ENCODE measurements at regions not wholly inside any gene's neighbourhood (a gene's known extent, or its start where the extent isn't known, plus 50 kb on each side); places are given as distances from the start of the nearest gene placed in this dataset.

DNA sequence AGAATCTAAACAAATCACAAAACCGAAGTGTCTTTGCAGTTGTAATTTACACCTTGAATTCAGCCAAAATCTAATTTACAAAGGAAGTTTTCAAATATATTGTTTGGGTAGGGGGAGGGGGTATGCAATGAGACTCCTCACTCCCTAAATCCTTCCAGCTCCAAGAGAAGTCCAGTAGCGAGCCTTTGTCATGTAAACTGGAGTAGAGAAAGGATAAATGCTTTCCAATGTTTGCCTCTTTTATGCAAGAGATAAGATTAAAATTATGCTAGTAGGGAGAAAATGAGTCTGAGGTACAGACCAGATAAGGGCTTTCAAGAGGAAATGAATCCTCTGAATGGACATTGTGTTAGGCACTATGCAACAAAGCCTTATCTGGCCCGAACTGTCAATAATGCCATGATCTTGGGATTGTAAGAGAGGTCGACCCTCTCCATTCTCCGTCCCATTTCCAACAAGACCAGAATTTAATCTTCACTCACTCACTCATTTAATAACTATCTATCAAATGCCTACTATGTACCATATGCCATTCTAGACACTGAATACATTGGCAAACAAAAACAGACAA lies 199.2 kb downstream of the LACC1 start:
- peak in 1 of 2 experiments; percentile 17 for DNase-seq (ENCODE audit: low read depth in 1 of 2, low spot score in 2 of 2)
- ChIA-PET CTCF (ENCODE audit: partially characterized antibody) (no interaction called here), POLR2A (ENCODE audit: partially characterized antibody) (interaction anchor here (1.2 to 1.3 kb wide), 2 partner anchors 99 to 356 kb away, joined by 3 to 4 read pairs; no protein-coding TSS in a partner anchor)
- Histone ChIP-seq H2BK5ac (ENCODE audit: low read depth, low read length) (no peak overlapping the region), H3K14ac (ENCODE audit: insufficient read length) (no peak overlapping the region), H3K27ac (ENCODE audit: low read depth, low read length) (peak overlapping the region; percentile 45; the same call in 1 of the 2 replicates), H2AK5ac (ENCODE audit: low read depth, low read length) (no peak overlapping the region), H3K4me2 (ENCODE audit: insufficient read depth in 1 of 2, low read depth in 2 of 2, low read length in 2 of 2) (peak overlapping the region; percentile 45 to 61), H3K4me1 (replicated peaks in 1 of 4; ENCODE audit: control insufficient read depth in 3 of 4, insufficient read depth in 4 of 4, low read length in 3 of 4) (peaks cover 0 to 14% (median 6%) of the 10 kb centered on the region in 4 experiments; a peak in 4 of 7 replicates), H2BK20ac (ENCODE audit: low read length) (no peak overlapping the region), H4K5ac (ENCODE audit: insufficient read length, low read depth, low read length) (peak overlapping the region; percentile 89), H3K23ac (ENCODE audit: insufficient read length) (no peak overlapping the region), H4K8ac (ENCODE audit: extremely low read depth, insufficient read depth, low read length) (no peak overlapping the region), H3K27me3 (replicated peaks in 1 of 4; ENCODE audit: control insufficient read depth in 3 of 4, extremely low read depth in 1 of 4, insufficient read depth in 3 of 4, low read length in 3 of 4) (no peaks in the 10 kb centered on the region), H3K36me3 (ENCODE audit: control insufficient read depth in 2 of 4, insufficient read depth in 4 of 4, low read length in 3 of 4) (no peaks in the 10 kb centered on the region; a peak in 1 of 8 replicates), H2AFZ (ENCODE audit: low read length) (peak overlapping the region; percentile 52; the same call in 1 of the 2 replicates), H4K91ac (replicated peaks; ENCODE audit: insufficient read length, low read length) (no peak overlapping the region), H3K79me1 (ENCODE audit: low read depth, low read length) (no peaks in the 10 kb centered on the region), H3K23me2 (ENCODE audit: low read depth, low read length) (no peaks in the 10 kb centered on the region), H3K18ac (ENCODE audit: extremely low read depth, low read length) (no peak overlapping the region; the same call in 1 of the 2 replicates), H2BK12ac (ENCODE audit: low read depth, low read length) (no peak overlapping the region), H3K56ac (replicated peaks; ENCODE audit: insufficient read length, low read depth, low read length) (no peak overlapping the region), H3K9ac (replicated peaks in 1 of 4; ENCODE audit: extremely low read depth in 1 of 4, low read depth in 3 of 4, low read length in 3 of 4) (no peak overlapping the region), H3K79me2 (ENCODE audit: control insufficient read depth in 1 of 2, insufficient read depth in 2 of 2, low read length in 2 of 2) (no peaks in the 10 kb centered on the region), H3K4me3 (ENCODE audit: extremely low read depth in 1 of 4, insufficient read depth in 2 of 4, low read depth in 3 of 4, low read length in 4 of 4) (peak overlapping the region in 3 of 4 experiments; percentile 3 to 46 (median 8); a peak in 5 of 8 replicates), H3K4ac (replicated peaks; ENCODE audit: insufficient read length, low read depth, low read length) (no peak overlapping the region), H2BK120ac (replicated peaks; ENCODE audit: low read depth, low read length) (no peak overlapping the region), H3K9me3 (ENCODE audit: insufficient read depth in 2 of 2, low read depth in 1 of 2, low read length in 1 of 2) (peaks cover 5% of the 10 kb centered on the region in 2 experiments; a peak in 1 of 4 replicates), H2BK15ac (ENCODE audit: low read length) (no peak overlapping the region), H4K20me1 (replicated peaks in 1 of 2; ENCODE audit: control insufficient read depth in 1 of 2, insufficient read depth in 2 of 2, low read length in 2 of 2) (no peaks in the 10 kb centered on the region)
- 10% methylated on average over 5 of the region's 5 CpGs; no CpG with 5 or more reads in 1 of the 2 experiments for WGBS, 2 experiments (ENCODE audit: extremely low coverage in 1 of 2, insufficient coverage in 1 of 2, insufficient read length in 1 of 2, insufficient replicate concordance in 2 of 2, low coverage in 1 of 2, low lambda C conversion rate in 2 of 2, missing lambda C conversion rate in 1 of 2)
- peak; percentile 74 for FAIRE-seq
- TF ChIP-seq CBX5 (IDR thresholded peaks at IDR 0.05; ENCODE audit: low read depth, low read length), result no peak
- peak; percentile 52; the same call in 1 of the 2 replicates for TF ChIP-seq SP1 (IDR thresholded peaks at IDR 0.05; ENCODE audit: low read depth, low read length)
- no peak for TF ChIP-seq BACH1 (IDR thresholded peaks at IDR 0.05; ENCODE audit: low read length)
- TF ChIP-seq RFX5 (IDR thresholded peaks at IDR 0.05; ENCODE audit: borderline replicate concordance, low read depth, low read length), result no peak
- no peak for TF ChIP-seq POLR2AphosphoS5 (IDR thresholded peaks at IDR 0.05; ENCODE audit: low read depth, low read length)
- TF ChIP-seq NANOG (IDR thresholded peaks at IDR 0.05; ENCODE audit: insufficient read depth, low read depth, low read length, poor library complexity, severe bottlenecking), result peak; percentile 70
- TF ChIP-seq KDM1A (IDR thresholded peaks at IDR 0.05; ENCODE audit: borderline replicate concordance, low read length), result no peak
